ENCODE measurements at regions not wholly inside any gene's neighbourhood (a gene's known extent, or its start where the extent isn't known, plus 50 kb on each side); places are given as distances from the start of the nearest gene placed in this dataset.

DNA sequence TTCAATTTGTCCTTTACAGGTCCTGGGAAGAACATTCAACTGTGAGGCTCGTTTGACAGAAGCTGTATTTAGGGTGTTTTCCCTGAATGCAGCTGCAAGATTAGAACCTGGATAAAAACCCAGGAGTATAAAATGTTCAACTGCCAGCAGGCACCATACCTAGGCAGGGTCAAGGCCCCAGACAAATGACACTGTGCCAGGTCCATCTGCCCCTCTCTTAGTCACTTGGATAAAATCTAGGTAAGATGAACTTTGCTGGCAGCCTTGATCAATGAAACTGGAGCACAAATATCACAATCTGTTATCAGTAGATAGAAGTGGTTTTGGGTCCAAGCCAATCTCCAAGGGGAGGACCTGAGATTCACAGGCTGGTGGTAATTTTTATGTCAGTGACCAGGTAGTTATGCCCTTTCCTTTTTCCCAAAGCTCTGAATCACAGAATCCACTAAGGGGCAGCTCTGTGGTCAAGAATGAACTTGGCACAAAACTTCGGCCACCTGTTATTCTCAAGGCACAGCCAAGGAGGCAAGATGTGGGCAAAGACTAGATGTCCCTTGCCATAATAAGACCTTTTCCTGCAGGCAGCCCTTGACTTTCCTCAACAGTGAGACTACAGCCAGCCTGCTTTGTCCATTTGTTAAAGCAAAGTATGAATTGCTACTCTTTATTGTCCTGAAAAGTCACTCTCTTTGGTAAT, 501.0 kb downstream of the PPARGC1A start:
- TF ChIP-seq, protein P1, sequence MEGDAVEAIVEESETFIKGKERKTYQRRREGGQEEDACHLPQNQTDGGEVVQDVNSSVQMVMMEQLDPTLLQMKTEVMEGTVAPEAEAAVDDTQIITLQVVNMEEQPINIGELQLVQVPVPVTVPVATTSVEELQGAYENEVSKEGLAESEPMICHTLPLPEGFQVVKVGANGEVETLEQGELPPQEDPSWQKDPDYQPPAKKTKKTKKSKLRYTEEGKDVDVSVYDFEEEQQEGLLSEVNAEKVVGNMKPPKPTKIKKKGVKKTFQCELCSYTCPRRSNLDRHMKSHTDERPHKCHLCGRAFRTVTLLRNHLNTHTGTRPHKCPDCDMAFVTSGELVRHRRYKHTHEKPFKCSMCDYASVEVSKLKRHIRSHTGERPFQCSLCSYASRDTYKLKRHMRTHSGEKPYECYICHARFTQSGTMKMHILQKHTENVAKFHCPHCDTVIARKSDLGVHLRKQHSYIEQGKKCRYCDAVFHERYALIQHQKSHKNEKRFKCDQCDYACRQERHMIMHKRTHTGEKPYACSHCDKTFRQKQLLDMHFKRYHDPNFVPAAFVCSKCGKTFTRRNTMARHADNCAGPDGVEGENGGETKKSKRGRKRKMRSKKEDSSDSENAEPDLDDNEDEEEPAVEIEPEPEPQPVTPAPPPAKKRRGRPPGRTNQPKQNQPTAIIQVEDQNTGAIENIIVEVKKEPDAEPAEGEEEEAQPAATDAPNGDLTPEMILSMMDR (IDR thresholded peaks at IDR 0.05; ENCODE audit: borderline replicate concordance, extremely low read depth, low read length, poor library complexity, severe bottlenecking), result no peak
- no peak for TF ChIP-seq EZH2 (IDR thresholded peaks at IDR 0.05; ENCODE audit: borderline replicate concordance, low read depth, low read length, severe bottlenecking)

Measured in DND-41 (cell line).